Cardiac muscle cell (in vitro differentiated cells and primary cell): ENCODE measurements at regions not wholly inside any gene's neighbourhood (a gene's known extent, or its start where the extent isn't known, plus 50 kb on each side); places are given as distances from the start of the nearest gene placed in this dataset.

ENCODE experiments used
- DNase-seq, 2 donors: peaks; one replicate each; pipeline versions ENCODE4 v3.0.0 to v3.0.0-alpha.2; 2010 to 2017; ENCODE audit warnings: low read depth in 1 of 2, low spot score in 1 of 2
- H3K27ac ChIP-seq: fragments of 200-600 bp; sonication (generic); 2 replicates; pipeline ENCODE4 v1.5.1; 2016
- H3K27me3 ChIP-seq: fragments of 200-600 bp; sonication (generic); 2 replicates; pipeline ENCODE4 v1.6.0; 2016; ENCODE audit warnings: control low read depth
- H3K36me3 ChIP-seq: fragments of 200-600 bp; sonication (generic); 2 replicates; pipeline ENCODE4 v1.5.1; 2016; ENCODE audit warnings: control low read depth
- H3K4me1 ChIP-seq: fragments of 200-600 bp; sonication (generic); 2 replicates; pipeline ENCODE4 v1.8.1; 2017; ENCODE audit warnings: low read depth, mild to moderate bottlenecking, mixed run types
- H3K4me3 ChIP-seq: fragments of 200-600 bp; sonication (generic); 2 replicates; pipeline ENCODE4 v1.5.1; 2016; ENCODE audit warnings: mild to moderate bottlenecking
- H3K9me3 ChIP-seq: fragments of 200-600 bp; sonication (generic); 2 replicates; pipeline ENCODE4 v1.5.1; 2017; ENCODE audit warnings: low read depth, mild to moderate bottlenecking, control low read depth
- TF ChIP-seq, protein P1 (sequence below): IDR thresholded peaks from 2 replicates; pipeline ENCODE4 v1.5.1; 2012; ENCODE audit warnings: low read depth, mild to moderate bottlenecking, low read length

DNA sequence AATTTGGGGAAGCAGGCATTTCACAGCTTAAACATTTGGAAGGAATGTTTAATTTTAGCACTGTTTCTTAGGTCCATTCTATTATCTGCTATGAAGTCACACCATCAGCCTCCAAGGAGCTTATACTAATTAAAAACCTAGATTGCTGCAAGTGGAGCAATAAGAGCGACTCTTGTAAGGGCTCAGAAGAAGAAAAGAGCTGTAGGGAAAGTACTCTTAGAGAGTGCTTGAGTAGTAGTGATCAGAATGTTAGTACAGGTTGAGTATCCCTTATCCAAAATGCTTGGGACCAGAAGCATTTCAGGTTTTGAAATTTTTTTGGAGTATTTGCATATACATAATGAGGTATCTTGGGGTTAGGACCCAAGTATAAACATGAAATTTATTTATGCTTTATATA is 285.3 kb downstream of the UBE3D start:
- Histone ChIP-seq H3K9me3 (no peaks in the 10 kb centered on the region), H3K4me3 (no peak overlapping the region), H3K36me3 (no peaks in the 10 kb centered on the region), H3K27me3 (no peaks in the 10 kb centered on the region), H3K4me1 (no peaks in the 10 kb centered on the region), H3K27ac (no peak overlapping the region)
- DNase-seq, result no peak
- TF ChIP-seq, protein P1, sequence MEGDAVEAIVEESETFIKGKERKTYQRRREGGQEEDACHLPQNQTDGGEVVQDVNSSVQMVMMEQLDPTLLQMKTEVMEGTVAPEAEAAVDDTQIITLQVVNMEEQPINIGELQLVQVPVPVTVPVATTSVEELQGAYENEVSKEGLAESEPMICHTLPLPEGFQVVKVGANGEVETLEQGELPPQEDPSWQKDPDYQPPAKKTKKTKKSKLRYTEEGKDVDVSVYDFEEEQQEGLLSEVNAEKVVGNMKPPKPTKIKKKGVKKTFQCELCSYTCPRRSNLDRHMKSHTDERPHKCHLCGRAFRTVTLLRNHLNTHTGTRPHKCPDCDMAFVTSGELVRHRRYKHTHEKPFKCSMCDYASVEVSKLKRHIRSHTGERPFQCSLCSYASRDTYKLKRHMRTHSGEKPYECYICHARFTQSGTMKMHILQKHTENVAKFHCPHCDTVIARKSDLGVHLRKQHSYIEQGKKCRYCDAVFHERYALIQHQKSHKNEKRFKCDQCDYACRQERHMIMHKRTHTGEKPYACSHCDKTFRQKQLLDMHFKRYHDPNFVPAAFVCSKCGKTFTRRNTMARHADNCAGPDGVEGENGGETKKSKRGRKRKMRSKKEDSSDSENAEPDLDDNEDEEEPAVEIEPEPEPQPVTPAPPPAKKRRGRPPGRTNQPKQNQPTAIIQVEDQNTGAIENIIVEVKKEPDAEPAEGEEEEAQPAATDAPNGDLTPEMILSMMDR, result no peak

DNA sequence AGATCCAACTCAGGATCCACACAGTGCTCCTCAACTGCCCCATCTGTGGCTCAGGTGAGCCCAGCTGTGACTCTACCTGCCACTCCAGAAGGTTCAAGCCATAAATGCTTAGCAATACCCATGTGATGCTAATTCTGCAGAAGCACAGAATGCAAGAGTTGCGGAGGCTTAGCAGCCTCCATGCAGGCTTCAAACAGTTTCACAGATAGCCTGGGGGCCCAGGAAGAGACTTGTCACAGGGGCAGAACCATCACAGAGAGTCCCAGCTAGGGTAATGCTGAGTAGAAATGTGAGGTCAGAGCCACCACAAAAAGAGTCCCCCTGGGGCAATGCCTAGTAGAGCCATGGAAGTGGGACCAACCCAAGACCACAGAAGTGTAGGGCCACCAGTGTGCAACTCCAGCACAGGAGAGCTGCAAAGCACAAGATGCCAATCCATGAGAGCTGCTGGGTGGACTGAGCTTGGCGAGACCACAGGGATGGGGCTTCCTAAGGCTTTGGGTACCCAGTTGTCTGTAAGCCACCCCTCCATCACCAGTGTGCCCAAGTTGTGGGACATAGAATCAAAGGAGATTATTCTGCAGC is 283.9 kb downstream of the UBE3D start:
- Histone ChIP-seq H3K4me3 (no peak overlapping the region), H3K9me3 (no peaks in the 10 kb centered on the region), H3K36me3 (no peaks in the 10 kb centered on the region), H3K4me1 (no peaks in the 10 kb centered on the region), H3K27me3 (no peaks in the 10 kb centered on the region), H3K27ac (no peak overlapping the region)
- DNase-seq, result no peak
- TF ChIP-seq, protein P1, result no peak

DNA sequence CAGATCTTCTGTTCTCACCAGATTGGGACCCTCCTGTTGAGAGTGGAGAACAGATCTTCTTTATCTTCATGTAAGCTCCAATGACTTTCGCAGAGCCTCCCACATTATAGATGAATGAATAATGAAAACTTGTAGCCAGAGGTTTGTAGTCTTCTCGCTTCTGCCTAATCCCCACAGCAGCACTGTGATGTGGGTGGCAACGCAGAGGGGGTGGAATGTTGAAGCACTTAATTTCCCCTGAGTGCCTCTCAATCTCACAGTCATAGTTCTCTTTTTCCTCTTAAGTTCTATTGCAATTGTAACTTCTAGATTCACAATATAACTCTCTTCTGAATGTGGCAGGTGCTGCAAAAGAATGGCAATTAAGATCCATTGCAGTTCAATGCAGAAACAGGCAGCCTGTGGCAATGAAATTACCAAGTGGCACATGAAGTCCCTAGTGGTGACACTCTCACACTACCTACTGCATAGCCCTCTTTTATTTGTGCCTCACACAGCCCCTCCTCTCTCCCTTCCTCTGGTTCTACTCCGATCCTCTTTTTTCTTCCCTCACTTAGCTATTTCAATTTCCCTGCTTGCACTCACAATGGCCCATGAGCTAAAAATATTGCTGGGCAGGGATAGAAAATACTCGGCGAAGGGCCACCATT is 281.9 kb downstream of the UBE3D start:
- H3K9me3 ChIP-seq, result no peaks in the 10 kb centered on the region
- no peaks in the 10 kb centered on the region for H3K27me3 ChIP-seq
- H3K36me3 ChIP-seq, result no peaks in the 10 kb centered on the region
- DNase-seq, result peak in 1 of 2 donors; percentile 42
- H3K4me3 ChIP-seq, result no peak overlapping the region
- no peaks in the 10 kb centered on the region for H3K4me1 ChIP-seq
- H3K27ac ChIP-seq, result no peak overlapping the region
- TF ChIP-seq, protein P1, result no peak

DNA sequence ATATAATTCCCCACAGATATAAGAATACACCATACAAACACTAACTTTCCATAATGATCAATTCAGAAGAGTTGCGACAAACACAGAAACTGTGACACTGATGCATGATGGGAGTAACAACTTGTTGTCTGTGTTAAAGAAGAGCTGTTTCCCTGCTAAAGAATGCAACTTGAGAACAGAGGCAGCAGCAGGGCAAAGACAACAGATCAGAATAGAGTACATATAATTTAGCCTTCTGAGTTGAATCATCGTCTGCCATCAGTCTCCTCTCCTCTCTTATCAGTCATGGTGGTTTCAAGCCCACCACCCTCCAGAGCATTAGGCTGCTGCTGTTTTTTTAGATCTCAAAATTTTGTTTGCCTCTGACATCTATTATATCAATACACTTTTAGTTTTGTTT is 280.4 kb downstream of the UBE3D start:
- Histone ChIP-seq H3K9me3 (no peaks in the 10 kb centered on the region), H3K27ac (no peak overlapping the region), H3K36me3 (no peaks in the 10 kb centered on the region), H3K4me3 (no peak overlapping the region), H3K27me3 (no peaks in the 10 kb centered on the region), H3K4me1 (no peaks in the 10 kb centered on the region)
- DNase-seq, result no peak
- TF ChIP-seq, protein P1, result no peak

GRCh38 chr6:82786248-82786647 is 279.4 kb downstream of the UBE3D start:
- H3K27me3 ChIP-seq, result no peaks in the 10 kb centered on the region
- H3K27ac ChIP-seq, result no peak overlapping the region
- no peaks in the 10 kb centered on the region for H3K9me3 ChIP-seq
- no peaks in the 10 kb centered on the region for H3K36me3 ChIP-seq
- H3K4me3 ChIP-seq, result no peak overlapping the region
- TF ChIP-seq, protein P1, result no peak
- no peak for DNase-seq
- H3K4me1 ChIP-seq, result no peaks in the 10 kb centered on the region
